GM12891 (cell line): ENCODE measurements at regions not wholly inside any gene's neighbourhood (a gene's known extent, or its start where the extent isn't known, plus 50 kb on each side); places are given as distances from the start of the nearest gene placed in this dataset.

Experiments used
- POLR2A ChIP-seq: IDR thresholded peaks from 2 replicates; pipeline ENCODE4 v1.6.1; 2011; ENCODE audit warnings: low read depth, low read length, control low read depth
- POLR2AphosphoS5 ChIP-seq: IDR thresholded peaks from 2 replicates; pipeline ENCODE4 v1.6.1; 2011; ENCODE audit warnings: low read depth, low read length, control low read depth
- POU2F2 ChIP-seq: IDR thresholded peaks from 2 replicates; pipeline ENCODE4 v1.6.1; 2011; ENCODE audit warnings: low read depth, mild to moderate bottlenecking, control low read depth, low read length, moderate library complexity
- SPI1 ChIP-seq: IDR thresholded peaks from 2 replicates; pipeline ENCODE4 v1.6.1; 2011; ENCODE audit warnings: low read depth, low read length, control low read depth
- TAF1 ChIP-seq: IDR thresholded peaks from 2 replicates; pipeline ENCODE4 v1.6.1; 2011; ENCODE audit warnings: low read depth, low read length, control low read depth

GRCh38 chr11:25769287-25769686, 562.6 kb upstream of the ANO3 start:
- TF ChIP-seq POLR2AphosphoS5 (no peak), POLR2A (no peak), TAF1 (no peak), SPI1 (no peak), POU2F2 (no peak)
